SK-N-SH (cell line): ENCODE measurements at regions not wholly inside any gene's neighbourhood (a gene's known extent, or its start where the extent isn't known, plus 50 kb on each side); places are given as distances from the start of the nearest gene placed in this dataset.

Source experiments
- CTCF ChIP-seq: fragments of 200-600 bp; sonication (generic); IDR thresholded peaks from 2 replicates; pipeline ENCODE4 v1.6.1; 2017; ENCODE audit warnings: antibody characterized with exemption, mild to moderate bottlenecking, moderate library complexity
- EZH2phosphoT487 ChIP-seq: fragments of 200-600 bp; sonication (generic); IDR thresholded peaks from 2 replicates; pipeline ENCODE4 v1.6.1; 2017; ENCODE audit warnings: low read depth, mixed run types, mild to moderate bottlenecking, antibody characterized with exemption, moderate library complexity, borderline replicate concordance
- FOSL2 ChIP-seq: IDR thresholded peaks from 2 replicates; pipeline ENCODE4 v1.4.0; 2012; ENCODE audit warnings: low read depth, mild to moderate bottlenecking, moderate library complexity, borderline replicate concordance
- NRF1 ChIP-seq: IDR thresholded peaks from 2 replicates; pipeline ENCODE4 v1.6.1; 2012; ENCODE audit warnings: low read depth, mild to moderate bottlenecking, low read length
- SIN3A ChIP-seq: IDR thresholded peaks from 2 replicates; pipeline ENCODE4 v1.6.1; 2012; ENCODE audit warnings: low read depth, mild to moderate bottlenecking, low read length, moderate library complexity, borderline replicate concordance
- TAF1 ChIP-seq: IDR thresholded peaks from 2 replicates; pipeline ENCODE4 v1.6.1; 2012; ENCODE audit warnings: low read depth, mild to moderate bottlenecking, low read length, moderate library complexity, borderline replicate concordance
- TCF12 ChIP-seq: IDR thresholded peaks from 2 replicates; pipeline ENCODE4 v1.4.0; 2012
- TF ChIP-seq, protein P1 (sequence below): IDR thresholded peaks from 2 replicates; pipeline ENCODE4 v1.6.1; 2012; ENCODE audit warnings: mild to moderate bottlenecking, low read depth, low read length, moderate library complexity
- TF ChIP-seq, protein P2 (sequence below): IDR thresholded peaks from 2 replicates; pipeline ENCODE4 v1.4.0; 2012; ENCODE audit warnings: low read depth

DNA sequence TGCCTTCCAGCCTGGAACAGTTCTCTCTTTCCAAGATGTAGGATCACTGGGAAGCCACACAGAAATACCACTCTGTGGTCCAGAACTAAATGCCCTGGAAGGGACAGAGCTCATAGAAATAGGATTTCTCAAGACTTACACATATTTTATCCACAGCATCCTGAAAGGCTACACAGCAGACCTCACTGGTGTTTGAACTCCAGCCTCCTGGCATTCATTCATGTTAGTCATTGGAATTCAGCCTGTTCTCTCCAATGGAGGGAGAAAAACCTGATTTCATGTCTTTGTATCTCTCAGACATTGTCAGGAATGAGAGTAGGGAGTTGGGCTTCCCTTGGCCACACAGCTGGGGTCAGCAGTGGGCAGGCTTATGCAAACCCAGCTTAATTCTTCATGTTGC lies 121.1 kb upstream of the PPP2R3A start:
- TF ChIP-seq CTCF (no peak), EZH2phosphoT487 (no peak), SIN3A (no peak), FOSL2 (no peak), TAF1 (no peak), TCF12 (no peak), NRF1 (no peak)
- TF ChIP-seq, protein P1, sequence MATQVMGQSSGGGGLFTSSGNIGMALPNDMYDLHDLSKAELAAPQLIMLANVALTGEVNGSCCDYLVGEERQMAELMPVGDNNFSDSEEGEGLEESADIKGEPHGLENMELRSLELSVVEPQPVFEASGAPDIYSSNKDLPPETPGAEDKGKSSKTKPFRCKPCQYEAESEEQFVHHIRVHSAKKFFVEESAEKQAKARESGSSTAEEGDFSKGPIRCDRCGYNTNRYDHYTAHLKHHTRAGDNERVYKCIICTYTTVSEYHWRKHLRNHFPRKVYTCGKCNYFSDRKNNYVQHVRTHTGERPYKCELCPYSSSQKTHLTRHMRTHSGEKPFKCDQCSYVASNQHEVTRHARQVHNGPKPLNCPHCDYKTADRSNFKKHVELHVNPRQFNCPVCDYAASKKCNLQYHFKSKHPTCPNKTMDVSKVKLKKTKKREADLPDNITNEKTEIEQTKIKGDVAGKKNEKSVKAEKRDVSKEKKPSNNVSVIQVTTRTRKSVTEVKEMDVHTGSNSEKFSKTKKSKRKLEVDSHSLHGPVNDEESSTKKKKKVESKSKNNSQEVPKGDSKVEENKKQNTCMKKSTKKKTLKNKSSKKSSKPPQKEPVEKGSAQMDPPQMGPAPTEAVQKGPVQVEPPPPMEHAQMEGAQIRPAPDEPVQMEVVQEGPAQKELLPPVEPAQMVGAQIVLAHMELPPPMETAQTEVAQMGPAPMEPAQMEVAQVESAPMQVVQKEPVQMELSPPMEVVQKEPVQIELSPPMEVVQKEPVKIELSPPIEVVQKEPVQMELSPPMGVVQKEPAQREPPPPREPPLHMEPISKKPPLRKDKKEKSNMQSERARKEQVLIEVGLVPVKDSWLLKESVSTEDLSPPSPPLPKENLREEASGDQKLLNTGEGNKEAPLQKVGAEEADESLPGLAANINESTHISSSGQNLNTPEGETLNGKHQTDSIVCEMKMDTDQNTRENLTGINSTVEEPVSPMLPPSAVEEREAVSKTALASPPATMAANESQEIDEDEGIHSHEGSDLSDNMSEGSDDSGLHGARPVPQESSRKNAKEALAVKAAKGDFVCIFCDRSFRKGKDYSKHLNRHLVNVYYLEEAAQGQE = no peak
- TF ChIP-seq, protein P2, sequence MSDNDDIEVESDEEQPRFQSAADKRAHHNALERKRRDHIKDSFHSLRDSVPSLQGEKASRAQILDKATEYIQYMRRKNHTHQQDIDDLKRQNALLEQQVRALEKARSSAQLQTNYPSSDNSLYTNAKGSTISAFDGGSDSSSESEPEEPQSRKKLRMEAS = no peak
